NT2/D1 (cell line): ENCODE measurements at regions not wholly inside any gene's neighbourhood (a gene's known extent, or its start where the extent isn't known, plus 50 kb on each side); places are given as distances from the start of the nearest gene placed in this dataset.

ENCODE experiments used
- SUZ12 ChIP-seq: IDR thresholded peaks from 2 replicates; pipeline ENCODE4 v1.6.1; 2011; ENCODE audit not compliant: insufficient read length, insufficient read depth; ENCODE audit errors: extremely low read depth
- YY1 ChIP-seq: IDR thresholded peaks from 2 replicates; pipeline ENCODE4 v1.6.1; 2011; ENCODE audit not compliant: insufficient read length, insufficient read depth
- ZNF274 ChIP-seq: IDR thresholded peaks from 2 replicates; pipeline ENCODE4 v1.6.1; 2011; ENCODE audit warnings: mild to moderate bottlenecking, low read depth, low read length

- TF ChIP-seq YY1 (no peak), ZNF274 (no peak), SUZ12 (no peak)
Measured at GRCh38 chr1:166673722-166674121, 165.6 kb upstream of the POGK start.
